ENCODE measurements at regions not wholly inside any gene's neighbourhood (a gene's known extent, or its start where the extent isn't known, plus 50 kb on each side); places are given as distances from the start of the nearest gene placed in this dataset.

DNA sequence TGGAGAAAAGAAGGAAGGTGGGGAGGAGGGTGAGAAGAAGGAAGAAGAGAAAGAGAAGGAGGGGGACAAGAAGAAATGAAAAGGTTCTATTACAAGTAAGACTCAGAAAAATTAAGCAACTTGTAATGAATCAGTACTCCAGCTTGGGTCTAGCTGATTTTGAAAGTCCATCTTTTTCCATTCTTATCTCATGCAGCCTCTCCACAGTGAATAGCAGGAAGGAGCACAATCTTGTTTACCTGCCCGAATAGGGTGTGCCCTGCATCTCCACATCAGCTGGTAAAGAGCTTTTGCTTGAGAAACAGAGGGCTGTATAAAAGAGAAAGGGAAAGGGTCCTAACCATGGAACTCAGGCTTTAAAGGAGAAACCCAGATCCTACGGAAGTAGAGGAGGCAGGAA is 348.8 kb downstream of the TPBG start:
- Mint-ChIP-seq H3K9me3 (peaks cover 2 to 10% (median 8%) of the 10 kb centered on the region in 3 donors), H3K4me3 (no peak overlapping the region), H3K36me3 (no peaks in the 10 kb centered on the region), H3K27me3 (peaks cover 10 to 25% of the 10 kb centered on the region in 2 donors), H3K27ac (no peak overlapping the region), H3K4me1 (no peaks in the 10 kb centered on the region)
- 91% methylated on average over 2 of the region's 2 CpGs for WGBS (ENCODE audit: insufficient coverage)
- DNase-seq (no peak), ATAC-seq (replicated peaks in 1 of 4) (no peak)
- Histone ChIP-seq H3K9me3 (no peaks in the 10 kb centered on the region), H3K36me3 (ENCODE audit: control insufficient read depth in 2 of 2, extremely low read depth in 1 of 2, insufficient read depth in 1 of 2, low read length in 1 of 2) (no peaks in the 10 kb centered on the region), H3K27me3 (replicated peaks in 1 of 2; ENCODE audit: control insufficient read depth in 2 of 2, extremely low read depth in 1 of 2, insufficient read depth in 2 of 2, low read length in 1 of 2) (peaks cover 0 to 7% of the 10 kb centered on the region in 2 experiments), H3K27ac (ENCODE audit: low read length) (no peak overlapping the region), H3K4me3 (ENCODE audit: control insufficient read depth in 1 of 2, extremely low read depth in 1 of 2, low read length in 1 of 2) (no peak overlapping the region), H3K4me1 (ENCODE audit: control insufficient read depth in 1 of 2, extremely low read depth in 1 of 2, insufficient read depth in 2 of 2, low read length in 2 of 2) (no peaks in the 10 kb centered on the region)
- ChIA-PET CTCF (interaction anchor here in 1 of 2 donors (0.7 to 1.4 kb wide), 3 partner anchors 261 to 446 kb away, joined by 4 to 6 read pairs (median 4); no protein-coding TSS in a partner anchor), POLR2A (interaction anchor here in 1 of 2 donors (0.5 kb wide), 1 partner anchor 23 kb away, joined by 4 read pairs; no protein-coding TSS in a partner anchor)

DNA sequence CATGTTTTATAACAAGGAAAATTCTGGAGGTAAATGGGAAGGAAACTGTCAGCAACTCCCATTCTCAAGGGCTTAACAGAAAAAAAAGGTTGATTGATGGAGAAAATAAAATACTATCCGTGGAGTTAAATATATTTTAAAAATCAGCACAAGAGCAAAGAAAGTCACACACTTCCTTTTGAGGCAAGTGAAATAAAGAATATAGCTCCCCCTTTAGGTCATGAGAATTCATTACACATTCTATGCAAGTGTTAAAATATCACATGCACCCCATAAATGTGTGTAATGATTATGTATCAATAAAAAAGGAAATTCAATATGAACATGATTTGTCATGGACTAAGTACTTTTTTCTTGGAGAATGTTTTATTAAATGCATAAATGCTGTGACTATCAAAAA is 349.2 kb downstream of the TPBG start:
- Mint-ChIP-seq H3K27me3 (peaks cover 10 to 27% of the 10 kb centered on the region in 2 donors), H3K36me3 (no peaks in the 10 kb centered on the region), H3K9me3 (peaks cover 2 to 10% (median 8%) of the 10 kb centered on the region in 3 donors), H3K4me3 (no peak overlapping the region), H3K4me1 (no peaks in the 10 kb centered on the region), H3K27ac (no peak overlapping the region)
- no CpG with 5 or more reads among the region's 1 CpG for WGBS (ENCODE audit: insufficient coverage)
- Histone ChIP-seq H3K4me3 (ENCODE audit: control insufficient read depth in 1 of 2, extremely low read depth in 1 of 2, low read length in 1 of 2) (no peak overlapping the region), H3K27me3 (replicated peaks in 1 of 2; ENCODE audit: control insufficient read depth in 2 of 2, extremely low read depth in 1 of 2, insufficient read depth in 2 of 2, low read length in 1 of 2) (peaks cover 0 to 7% of the 10 kb centered on the region in 2 experiments), H3K9me3 (no peaks in the 10 kb centered on the region), H3K27ac (ENCODE audit: low read length) (no peak overlapping the region), H3K36me3 (ENCODE audit: control insufficient read depth in 2 of 2, extremely low read depth in 1 of 2, insufficient read depth in 1 of 2, low read length in 1 of 2) (no peaks in the 10 kb centered on the region), H3K4me1 (ENCODE audit: control insufficient read depth in 1 of 2, extremely low read depth in 1 of 2, insufficient read depth in 2 of 2, low read length in 2 of 2) (no peaks in the 10 kb centered on the region)
- CTCF ChIA-PET = interaction anchor here (0.6 to 1.4 kb wide), 3 partner anchors 430 to 1043 kb away, joined by 3 to 6 read pairs (median 3); no protein-coding TSS in a partner anchor
- DNase-seq (no peak), ATAC-seq (replicated peaks in 1 of 4) (no peak)
- POLR2A ChIA-PET = interaction anchor here in 1 of 2 donors (0.5 kb wide), 1 partner anchor 23 kb away, joined by 4 read pairs; no protein-coding TSS in a partner anchor

DNA sequence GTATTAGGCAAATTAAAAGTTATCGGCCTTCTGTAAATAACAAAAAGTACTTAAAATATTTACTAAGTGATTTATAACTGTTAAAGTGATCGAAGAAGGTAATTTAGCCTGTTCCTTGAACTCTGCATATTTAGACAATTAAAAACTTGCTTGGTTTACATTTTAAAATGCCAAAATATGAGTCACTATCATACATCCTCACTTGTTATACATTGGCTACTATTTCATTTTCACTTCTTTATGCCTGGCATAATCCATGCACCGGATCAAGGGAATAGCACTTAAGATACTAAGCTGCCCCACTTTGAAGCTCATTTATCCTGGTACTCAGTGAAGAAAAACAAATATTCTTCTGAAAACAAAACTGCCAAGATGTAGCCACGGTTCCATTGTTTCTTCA is 344.6 kb downstream of the UBE3D start:
- POLR2A ChIA-PET = no interaction called here
- CTCF ChIA-PET = no interaction called here
- peaks cover 0 to 6% of the 10 kb centered on the region in 2 donors for H3K27me3 Mint-ChIP-seq

DNA sequence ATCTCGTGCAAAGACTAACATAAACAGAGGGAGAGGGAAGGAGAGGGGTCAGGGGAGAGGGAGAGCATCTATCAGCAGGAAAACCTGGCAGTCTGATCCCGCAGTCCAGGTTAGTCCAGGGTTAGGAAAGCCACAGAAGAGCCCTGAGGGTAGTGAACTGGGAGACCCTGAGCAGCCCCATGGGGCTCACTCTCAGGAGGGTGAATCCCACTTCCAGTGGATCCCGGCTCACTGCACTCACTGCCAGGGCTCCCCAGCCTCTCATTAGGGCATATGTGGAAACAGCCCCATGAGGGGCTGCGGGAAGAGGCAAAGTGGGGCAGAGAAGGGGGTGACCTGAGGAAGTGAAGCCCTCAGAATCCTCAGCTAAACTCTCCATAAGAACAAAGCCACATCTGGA is 329.9 kb downstream of the UBE3D start:
- Mint-ChIP-seq H3K27ac (no peak overlapping the region), H3K4me3 (no peak overlapping the region), H3K9me3 (no peaks in the 10 kb centered on the region), H3K36me3 (no peaks in the 10 kb centered on the region), H3K27me3 (peaks cover 8 to 10% of the 10 kb centered on the region in 2 donors), H3K4me1 (no peaks in the 10 kb centered on the region)
- Histone ChIP-seq H3K27me3 (replicated peaks in 1 of 2; ENCODE audit: control insufficient read depth in 2 of 2, extremely low read depth in 1 of 2, insufficient read depth in 2 of 2, low read length in 1 of 2) (peaks cover 0 to 5% of the 10 kb centered on the region in 2 experiments), H3K36me3 (ENCODE audit: control insufficient read depth in 2 of 2, extremely low read depth in 1 of 2, insufficient read depth in 1 of 2, low read length in 1 of 2) (no peaks in the 10 kb centered on the region), H3K27ac (ENCODE audit: low read length) (no peak overlapping the region), H3K4me1 (ENCODE audit: control insufficient read depth in 1 of 2, extremely low read depth in 1 of 2, insufficient read depth in 2 of 2, low read length in 2 of 2) (no peaks in the 10 kb centered on the region), H3K4me3 (ENCODE audit: control insufficient read depth in 1 of 2, extremely low read depth in 1 of 2, low read length in 1 of 2) (no peak overlapping the region), H3K9me3 (no peaks in the 10 kb centered on the region)
- ChIA-PET POLR2A (no interaction called here), CTCF (no interaction called here)
- ATAC-seq (replicated peaks in 1 of 4) (no peak), DNase-seq (no peak)
- WGBS (ENCODE audit: insufficient coverage) = 43% methylated on average over 1 of the region's 4 CpGs

More for the DNA sequence above, 344.6 kb downstream of the UBE3D start:
- ATAC-seq (replicated peaks in 1 of 4) = no peak
- H3K36me3 ChIP-seq (ENCODE audit: control insufficient read depth in 2 of 2, extremely low read depth in 1 of 2, insufficient read depth in 1 of 2, low read length in 1 of 2) = no peaks in the 10 kb centered on the region
- no peak overlapping the region for H3K27ac ChIP-seq (ENCODE audit: low read length)
- 85% methylated on average over 2 of the region's 4 CpGs for WGBS (ENCODE audit: insufficient coverage)
- Mint-ChIP-seq H3K9me3 (peaks cover 5 to 14% (median 6%) of the 10 kb centered on the region in 3 donors), H3K4me3 (no peak overlapping the region), H3K4me1 (no peaks in the 10 kb centered on the region), H3K36me3 (no peaks in the 10 kb centered on the region), H3K27ac (no peak overlapping the region)
- H3K27me3 ChIP-seq (replicated peaks in 1 of 2; ENCODE audit: control insufficient read depth in 2 of 2, extremely low read depth in 1 of 2, insufficient read depth in 2 of 2, low read length in 1 of 2) = no peaks in the 10 kb centered on the region
- no peak overlapping the region for H3K4me3 ChIP-seq (ENCODE audit: control insufficient read depth in 1 of 2, extremely low read depth in 1 of 2, low read length in 1 of 2)
- no peak for DNase-seq
- no peaks in the 10 kb centered on the region for H3K9me3 ChIP-seq
- no peaks in the 10 kb centered on the region for H3K4me1 ChIP-seq (ENCODE audit: control insufficient read depth in 1 of 2, extremely low read depth in 1 of 2, insufficient read depth in 2 of 2, low read length in 2 of 2)

DNA sequence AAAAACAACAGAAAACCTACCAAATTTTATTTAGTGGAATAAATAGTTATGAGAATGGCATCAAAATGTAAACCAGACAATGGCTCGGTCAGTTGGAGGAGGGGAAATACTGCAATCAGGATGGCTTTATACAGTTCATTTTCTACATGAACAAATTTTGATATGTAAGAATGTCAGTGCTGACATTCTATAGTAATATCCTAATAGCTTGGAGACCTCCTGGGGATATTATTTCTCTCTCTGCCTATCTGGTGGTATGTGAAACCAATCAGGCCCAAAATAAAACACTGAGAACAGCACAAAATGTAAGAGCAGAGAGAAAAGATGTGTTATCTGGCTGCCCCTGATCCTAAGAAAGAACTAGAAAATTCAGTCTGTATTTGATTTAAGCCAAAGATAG is 327.7 kb downstream of the UBE3D start:
- Histone ChIP-seq H3K9me3 (no peaks in the 10 kb centered on the region), H3K36me3 (ENCODE audit: control insufficient read depth in 2 of 2, extremely low read depth in 1 of 2, insufficient read depth in 1 of 2, low read length in 1 of 2) (no peaks in the 10 kb centered on the region), H3K4me1 (ENCODE audit: control insufficient read depth in 1 of 2, extremely low read depth in 1 of 2, insufficient read depth in 2 of 2, low read length in 2 of 2) (no peaks in the 10 kb centered on the region), H3K4me3 (ENCODE audit: control insufficient read depth in 1 of 2, extremely low read depth in 1 of 2, low read length in 1 of 2) (no peak overlapping the region), H3K27ac (ENCODE audit: low read length) (no peak overlapping the region), H3K27me3 (replicated peaks in 1 of 2; ENCODE audit: control insufficient read depth in 2 of 2, extremely low read depth in 1 of 2, insufficient read depth in 2 of 2, low read length in 1 of 2) (peaks cover 0 to 5% of the 10 kb centered on the region in 2 experiments)
- CTCF ChIA-PET = no interaction called here
- Mint-ChIP-seq H3K27me3 (peaks cover 10 to 12% of the 10 kb centered on the region in 2 donors), H3K4me3 (no peak overlapping the region), H3K9me3 (peaks cover 0 to 4% (median 0%) of the 10 kb centered on the region in 3 donors), H3K4me1 (no peaks in the 10 kb centered on the region), H3K27ac (no peak overlapping the region), H3K36me3 (no peaks in the 10 kb centered on the region)
- POLR2A ChIA-PET = no interaction called here
- DNase-seq (no peak), ATAC-seq (replicated peaks in 1 of 4) (no peak)
- no CpG with 5 or more reads among the region's 1 CpG for WGBS (ENCODE audit: insufficient coverage)

DNA sequence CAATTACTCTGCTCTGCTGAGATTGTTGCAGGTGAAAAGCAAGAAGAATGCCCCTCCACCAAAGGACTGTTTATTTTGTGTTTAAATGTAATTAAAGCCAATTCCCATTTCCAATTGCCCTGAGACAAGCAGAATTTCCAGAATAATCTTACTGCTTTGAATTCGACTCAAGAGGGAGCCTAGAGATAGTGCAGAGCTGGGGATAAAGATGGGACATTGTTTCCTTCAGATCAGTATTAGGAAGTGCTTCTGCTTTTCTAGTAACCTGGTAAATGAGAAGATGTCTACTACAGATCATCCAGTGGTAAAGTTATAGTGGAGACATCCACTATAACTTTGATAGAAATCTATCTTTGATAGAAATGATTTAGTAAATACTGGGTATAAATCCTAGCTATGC is 326.9 kb downstream of the UBE3D start:
- ATAC-seq (replicated peaks in 1 of 4) = no peak
- peaks cover 0 to 5% of the 10 kb centered on the region in 2 experiments for H3K27me3 ChIP-seq (replicated peaks in 1 of 2; ENCODE audit: control insufficient read depth in 2 of 2, extremely low read depth in 1 of 2, insufficient read depth in 2 of 2, low read length in 1 of 2)
- H3K4me3 ChIP-seq (ENCODE audit: control insufficient read depth in 1 of 2, extremely low read depth in 1 of 2, low read length in 1 of 2) = no peak overlapping the region
- H3K27ac ChIP-seq (ENCODE audit: low read length) = no peak overlapping the region
- CTCF ChIA-PET = no interaction called here
- Mint-ChIP-seq H3K9me3 (peaks cover 0 to 9% (median 0%) of the 10 kb centered on the region in 3 donors), H3K27ac (no peak overlapping the region), H3K36me3 (no peaks in the 10 kb centered on the region), H3K4me1 (no peaks in the 10 kb centered on the region), H3K4me3 (no peak overlapping the region), H3K27me3 (peaks cover 10 to 16% of the 10 kb centered on the region in 2 donors)
- POLR2A ChIA-PET = no interaction called here
- no peak for DNase-seq
- H3K4me1 ChIP-seq (ENCODE audit: control insufficient read depth in 1 of 2, extremely low read depth in 1 of 2, insufficient read depth in 2 of 2, low read length in 2 of 2) = no peaks in the 10 kb centered on the region
- H3K36me3 ChIP-seq (ENCODE audit: control insufficient read depth in 2 of 2, extremely low read depth in 1 of 2, insufficient read depth in 1 of 2, low read length in 1 of 2) = no peaks in the 10 kb centered on the region
- H3K9me3 ChIP-seq = no peaks in the 10 kb centered on the region
- no CpG with 5 or more reads among the region's 1 CpG for WGBS (ENCODE audit: insufficient coverage)

DNA sequence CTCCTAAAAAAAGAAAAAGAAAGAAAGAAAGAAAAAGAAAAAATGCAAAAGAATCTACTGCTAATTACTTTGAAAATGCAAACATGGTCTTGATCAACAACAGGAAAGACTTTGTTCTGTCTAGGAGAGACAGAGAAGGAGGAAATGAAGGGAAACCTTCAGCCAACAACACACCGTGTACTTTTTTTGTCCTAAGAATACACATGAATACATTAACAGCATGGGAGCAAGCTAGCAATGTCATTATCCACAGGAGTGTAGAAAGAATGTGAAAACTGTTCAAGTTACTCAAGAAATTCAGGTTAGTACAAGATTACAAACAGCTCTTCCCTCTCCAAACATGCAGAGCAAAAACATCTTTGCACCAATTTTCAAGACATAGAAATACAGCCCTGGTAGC is 326.3 kb downstream of the UBE3D start:
- no CpG with 5 or more reads among the region's 1 CpG for WGBS (ENCODE audit: insufficient coverage)
- H3K4me1 Mint-ChIP-seq = no peaks in the 10 kb centered on the region

More for the DNA sequence above, 326.3 kb downstream of the UBE3D start:
- H3K4me3 Mint-ChIP-seq = no peak overlapping the region
- peaks cover 0 to 9% (median 0%) of the 10 kb centered on the region in 3 donors for H3K9me3 Mint-ChIP-seq
- H3K27ac Mint-ChIP-seq = no peak overlapping the region
- H3K27me3 ChIP-seq (replicated peaks in 1 of 2; ENCODE audit: control insufficient read depth in 2 of 2, extremely low read depth in 1 of 2, insufficient read depth in 2 of 2, low read length in 1 of 2) = peaks cover 0 to 5% of the 10 kb centered on the region in 2 experiments
- ATAC-seq (replicated peaks in 1 of 4) (no peak), DNase-seq (no peak)
- ChIA-PET POLR2A (no interaction called here), CTCF (no interaction called here)
- H3K4me3 ChIP-seq (ENCODE audit: control insufficient read depth in 1 of 2, extremely low read depth in 1 of 2, low read length in 1 of 2) = no peak overlapping the region
- no peaks in the 10 kb centered on the region for H3K36me3 ChIP-seq (ENCODE audit: control insufficient read depth in 2 of 2, extremely low read depth in 1 of 2, insufficient read depth in 1 of 2, low read length in 1 of 2)
- no peak overlapping the region for H3K27ac ChIP-seq (ENCODE audit: low read length)
- no peaks in the 10 kb centered on the region for H3K9me3 ChIP-seq
- H3K4me1 ChIP-seq (ENCODE audit: control insufficient read depth in 1 of 2, extremely low read depth in 1 of 2, insufficient read depth in 2 of 2, low read length in 2 of 2) = no peaks in the 10 kb centered on the region
- peaks cover 7 to 13% of the 10 kb centered on the region in 2 donors for H3K27me3 Mint-ChIP-seq
- H3K36me3 Mint-ChIP-seq = no peaks in the 10 kb centered on the region

Data from T-cell (primary cell).